Neuronal stem cell (in vitro differentiated cells): ENCODE measurements at regions not wholly inside any gene's neighbourhood (a gene's known extent, or its start where the extent isn't known, plus 50 kb on each side); places are given as distances from the start of the nearest gene placed in this dataset.

Source experiments
- DNase-seq: peaks from one replicate; pipeline ENCODE4 v3.0.0-alpha.2; 2013; ENCODE audit warnings: low spot score
- H2AFZ ChIP-seq: one replicate; pipeline ENCODE4 v1.6.1; 2013; ENCODE audit warnings: mild to moderate bottlenecking, low read length, inconsistent platforms
- H2AK5ac ChIP-seq: 2 replicates; pipeline ENCODE4 v1.6.1; 2013; ENCODE audit warnings: low read depth, mild to moderate bottlenecking, inconsistent platforms, low read length, moderate library complexity, mixed read lengths
- H2BK120ac ChIP-seq: 2 replicates; pipeline ENCODE4 v1.6.1; 2013; ENCODE audit warnings: low read depth, mild to moderate bottlenecking, inconsistent platforms, low read length, moderate library complexity, mixed read lengths
- H2BK12ac ChIP-seq: one replicate; pipeline ENCODE4 v1.6.1; 2013; ENCODE audit warnings: low read length, inconsistent platforms
- H2BK15ac ChIP-seq: 2 replicates; pipeline ENCODE4 v1.6.1; 2013; ENCODE audit warnings: mild to moderate bottlenecking, low read length, inconsistent platforms, mixed read lengths
- H2BK5ac ChIP-seq: one replicate; pipeline ENCODE4 v1.6.1; 2013; ENCODE audit warnings: inconsistent platforms, mild to moderate bottlenecking, low read length, moderate library complexity
- H3K14ac ChIP-seq: one replicate; pipeline ENCODE4 v1.6.1; 2013; ENCODE audit warnings: low read length, inconsistent platforms
- H3K18ac ChIP-seq: 2 replicates; pipeline ENCODE4 v1.6.1; 2013; ENCODE audit warnings: low read length, inconsistent platforms
- H3K23ac ChIP-seq: 2 replicates; pipeline ENCODE4 v1.6.1; 2013; ENCODE audit warnings: low read depth, mild to moderate bottlenecking, mixed read lengths, low read length, inconsistent platforms; ENCODE audit not compliant: poor library complexity
- H3K27ac ChIP-seq: replicated peaks from 3 replicates; pipeline ENCODE4 v1.5.1; 2013; ENCODE audit warnings: low read length, inconsistent platforms
- H3K27me3 ChIP-seq, 3 experiments: 2 replicates each; pipeline ENCODE4 v1.6.1; 2013; ENCODE audit warnings: low read length in 3 of 3, mild to moderate bottlenecking in 2 of 3, inconsistent platforms in 1 of 3, low read depth in 1 of 3, mixed read lengths in 1 of 3, moderate library complexity in 1 of 3; ENCODE audit not compliant: control insufficient read depth in 3 of 3, insufficient read depth in 3 of 3
- H3K36me3 ChIP-seq, 2 donors: replicated peaks in 1 of 2; 2 replicates each; pipeline ENCODE4 v1.6.1; 2013; ENCODE audit warnings: low read length in 2 of 2; ENCODE audit not compliant: control insufficient read depth in 2 of 2, insufficient read depth in 2 of 2
- H3K4ac ChIP-seq: 2 replicates; pipeline ENCODE4 v1.6.1; 2013; ENCODE audit warnings: inconsistent platforms, mild to moderate bottlenecking, low read length, moderate library complexity
- H3K4me1 ChIP-seq, 2 donors: 1 replicate in 1 of 2; 2 replicates in 1 of 2; pipeline ENCODE4 v1.6.1; 2013; ENCODE audit warnings: low read length in 2 of 2, low read depth in 1 of 2; ENCODE audit not compliant: control insufficient read depth in 2 of 2, insufficient read depth in 1 of 2
- H3K4me2 ChIP-seq: one replicate; pipeline ENCODE4 v1.6.1; 2013; ENCODE audit warnings: mild to moderate bottlenecking, low read length, inconsistent platforms; ENCODE audit not compliant: insufficient read depth, poor library complexity, severe bottlenecking
- H3K4me3 ChIP-seq, 2 donors: 2 replicates each; pipeline ENCODE4 v1.5.1; 2013; ENCODE audit warnings: low read length in 2 of 2, mild to moderate bottlenecking in 2 of 2, inconsistent platforms in 1 of 2, moderate library complexity in 1 of 2
- H3K79me1 ChIP-seq: one replicate; pipeline ENCODE4 v1.6.1; 2013; ENCODE audit warnings: low read depth, mild to moderate bottlenecking, inconsistent platforms, low read length, moderate library complexity
- H3K9ac ChIP-seq: one replicate; pipeline ENCODE4 v1.6.1; 2013; ENCODE audit warnings: mild to moderate bottlenecking, low read depth, low read length, inconsistent platforms; ENCODE audit not compliant: poor library complexity
- H3K9me3 ChIP-seq, 2 donors: replicated peaks in 1 of 2; 2 replicates each; pipeline versions ENCODE3 to v1.6.1; 2013; ENCODE audit warnings: low read length in 2 of 2, mild to moderate bottlenecking in 2 of 2, inconsistent platforms in 1 of 2, low read depth in 1 of 2, mixed read lengths in 1 of 2, moderate library complexity in 1 of 2; ENCODE audit not compliant: control insufficient read depth in 2 of 2, insufficient read depth in 1 of 2
- H4K8ac ChIP-seq: one replicate; pipeline ENCODE4 v1.6.1; 2013; ENCODE audit warnings: low read depth, mild to moderate bottlenecking, inconsistent platforms, low read length, moderate library complexity
- H4K91ac ChIP-seq: one replicate; pipeline ENCODE4 v1.6.1; 2013; ENCODE audit warnings: low read length, low read depth, mild to moderate bottlenecking, inconsistent platforms; ENCODE audit not compliant: poor library complexity
- WGBS, 2 donors: extraction: QIAGEN DNeasy Blood & Tissue Kit; methylation state at CpG; one replicate each; pipeline ENCODE4 v1.1.7; 2013; ENCODE audit warnings: missing lambda C conversion rate in 2 of 2, mixed read lengths in 1 of 2; ENCODE audit not compliant: insufficient read length in 2 of 2, insufficient replicate concordance in 1 of 2; ENCODE audit errors: extremely low coverage in 2 of 2; 5-methylcytosine and 5-hydroxymethylcytosine counted together

- H3K9me3 ChIP-seq = peaks cover 0 to 3% of the 10 kb centered on the region in 2 donors
- no peak overlapping the region for H2BK15ac ChIP-seq
- no peak overlapping the region for H3K18ac ChIP-seq
- no peak overlapping the region for H2AFZ ChIP-seq
- H3K27ac ChIP-seq = no peak overlapping the region
- H3K4me3 ChIP-seq = no peak overlapping the region
- no peak overlapping the region for H4K8ac ChIP-seq
- no peak overlapping the region for H3K14ac ChIP-seq
- no peaks in the 10 kb centered on the region for H3K27me3 ChIP-seq
- peaks cover 17 to 24% of the 10 kb centered on the region in 2 donors for H3K4me1 ChIP-seq
- peaks cover 2 to 47% of the 10 kb centered on the region in 2 donors for H3K36me3 ChIP-seq
- H3K4me2 ChIP-seq = no peak overlapping the region
- H3K23ac ChIP-seq = no peak overlapping the region
- no peak for DNase-seq
- H2BK12ac ChIP-seq = no peak overlapping the region
- H2AK5ac ChIP-seq = no peak overlapping the region
- no peak overlapping the region for H4K91ac ChIP-seq
- no peak overlapping the region for H2BK5ac ChIP-seq
- no peak overlapping the region for H3K9ac ChIP-seq
- H3K79me1 ChIP-seq = peaks cover 2% of the 10 kb centered on the region
- H3K4ac ChIP-seq = no peak overlapping the region
- WGBS, 2 donors = no CpG with 5 or more reads among the region's 10 CpGs
- H2BK120ac ChIP-seq = no peak overlapping the region
Measured at GRCh38 chr1:232534552-232535517, 95.1 kb downstream of the SIPA1L2 start.

GRCh38 chr1:232533328-232533727, 96.6 kb downstream of the SIPA1L2 start:
- no peak overlapping the region for H4K91ac ChIP-seq

GRCh38 chr1:232532901-232533300, 97.0 kb downstream of the SIPA1L2 start:
- no peak overlapping the region for H2AK5ac ChIP-seq
- no peaks in the 10 kb centered on the region for H3K79me1 ChIP-seq

More at GRCh38 chr1:232533328-232533727, 96.6 kb downstream of the SIPA1L2 start:
- Histone ChIP-seq H2AFZ (no peak overlapping the region), H2AK5ac (no peak overlapping the region), H3K27me3 (no peaks in the 10 kb centered on the region), H3K4me1 (peaks cover 8 to 9% of the 10 kb centered on the region in 2 donors), H3K4me3 (no peak overlapping the region), H3K18ac (no peak overlapping the region), H4K8ac (no peak overlapping the region), H3K4me2 (no peak overlapping the region), H3K9me3 (peaks cover 0 to 3% of the 10 kb centered on the region in 2 donors), H2BK15ac (no peak overlapping the region), H3K23ac (no peak overlapping the region), H3K4ac (no peak overlapping the region), H2BK120ac (no peak overlapping the region), H2BK5ac (no peak overlapping the region), H3K27ac (no peak overlapping the region), H3K14ac (no peak overlapping the region), H2BK12ac (no peak overlapping the region), H3K9ac (no peak overlapping the region), H3K36me3 (peaks cover 2 to 60% of the 10 kb centered on the region in 2 donors), H3K79me1 (peaks cover 2% of the 10 kb centered on the region)
- DNase-seq = no peak
- WGBS, 2 donors = no CpG with 5 or more reads among the region's 1 CpG

GRCh38 chr1:232531291-232531690, 98.6 kb downstream of the SIPA1L2 start:
- no peak overlapping the region for H3K14ac ChIP-seq
- no peak overlapping the region for H4K8ac ChIP-seq
- H2BK120ac ChIP-seq = no peak overlapping the region
- no peak overlapping the region for H3K23ac ChIP-seq
- peaks cover 0 to 3% of the 10 kb centered on the region in 2 donors for H3K9me3 ChIP-seq
- no peak overlapping the region for H2AFZ ChIP-seq
- no peak overlapping the region for H3K4me3 ChIP-seq
- no peak overlapping the region for H2BK5ac ChIP-seq
- no peak overlapping the region for H2BK12ac ChIP-seq
- H3K4me2 ChIP-seq = no peak overlapping the region
- no peak overlapping the region for H3K4ac ChIP-seq
- H4K91ac ChIP-seq = no peak overlapping the region
- no CpG with 5 or more reads among the region's 3 CpGs for WGBS, 2 donors
- no peak overlapping the region for H3K27ac ChIP-seq
- H2BK15ac ChIP-seq = no peak overlapping the region
- H3K79me1 ChIP-seq = peaks cover 1% of the 10 kb centered on the region
- no peak for DNase-seq
- H3K4me1 ChIP-seq = peaks cover 0 to 7% of the 10 kb centered on the region in 2 donors
- H3K9ac ChIP-seq = no peak overlapping the region
- no peak overlapping the region for H3K18ac ChIP-seq
- H3K27me3 ChIP-seq = no peaks in the 10 kb centered on the region
- peaks cover 2 to 59% of the 10 kb centered on the region in 2 donors for H3K36me3 ChIP-seq
- H2AK5ac ChIP-seq = no peak overlapping the region

More at GRCh38 chr1:232532901-232533300, 97.0 kb downstream of the SIPA1L2 start:
- no peak overlapping the region for H3K27ac ChIP-seq
- peaks cover 3 to 5% of the 10 kb centered on the region in 2 donors for H3K4me1 ChIP-seq
- no peak overlapping the region for H2BK15ac ChIP-seq
- H3K14ac ChIP-seq = no peak overlapping the region
- H3K4me3 ChIP-seq = no peak overlapping the region
- H3K36me3 ChIP-seq = peaks cover 2 to 60% of the 10 kb centered on the region in 2 donors
- peaks cover 0 to 3% of the 10 kb centered on the region in 2 donors for H3K9me3 ChIP-seq
- H3K27me3 ChIP-seq = no peaks in the 10 kb centered on the region
- H3K4me2 ChIP-seq = no peak overlapping the region
- no peak overlapping the region for H2BK12ac ChIP-seq
- H2BK5ac ChIP-seq = no peak overlapping the region
- no peak overlapping the region for H2AFZ ChIP-seq
- H3K23ac ChIP-seq = no peak overlapping the region
- H3K4ac ChIP-seq = no peak overlapping the region
- no peak overlapping the region for H2BK120ac ChIP-seq
- H3K18ac ChIP-seq = no peak overlapping the region
- no peak overlapping the region for H4K91ac ChIP-seq
- no CpG with 5 or more reads among the region's 2 CpGs for WGBS, 2 donors
- H4K8ac ChIP-seq = no peak overlapping the region
- no peak for DNase-seq
- H3K9ac ChIP-seq = no peak overlapping the region
